GM12878 (cell line): ENCODE measurements at regions not wholly inside any gene's neighbourhood (a gene's known extent, or its start where the extent isn't known, plus 50 kb on each side); places are given as distances from the start of the nearest gene placed in this dataset.

Source experiments
- ATAC-seq: fragments of 200-7000 bp; cut with Tn5 transposase; 3 replicates; pipeline ENCODE4 v1.9.1; 2020; ENCODE audit warnings: mild to moderate bottlenecking, moderate library complexity
- BruUV-seq: library from RNA; stranded (reverse); fragments of 400-500 nt; replicated peaks from 2 replicates; lab custom pipeline; 2021; lab: Mats Ljungman, UMichigan
- CTCF ChIA-PET: fragments of 300-600 bp; sonication (Branson Sonifier 250); formaldehyde crosslinking; extraction: SDS; loops from one replicate; lab custom pipeline; 2021; ENCODE audit warnings: inconsistent platforms; lab: Yijun Ruan, JAX
- POLR2A ChIA-PET: fragments of 350-600 bp; formaldehyde crosslinking; extraction: SDS; loops from one replicate; lab custom pipeline; 2021; ENCODE audit warnings: inconsistent platforms; lab: Charles Lee
- RAD21 ChIA-PET: fragments of 300-600 bp; sonication (Branson Sonifier 250); formaldehyde crosslinking; loops from one replicate; lab custom pipeline; 2023; ENCODE audit warnings: antibody characterized with exemption; ENCODE audit not compliant: unreplicated experiment; lab: Charles Lee
- SMC1A ChIA-PET: fragments of 300-600 bp; sonication (Branson Sonifier 250); formaldehyde crosslinking; loops from one replicate; lab custom pipeline; 2023; ENCODE audit not compliant: unreplicated experiment, uncharacterized antibody; lab: Charles Lee
- DNase-seq: peaks from one replicate; pipeline ENCODE4 v3.0.0-alpha.2; 2011; ENCODE audit warnings: low read depth, low spot score
- FAIRE-seq: peaks from 3 replicates; lab custom pipeline; 2011; peaks lifted over from hg19 to GRCh38; lab: Jason Lieb, UNC
- H2AFZ ChIP-seq: 2 replicates; pipeline ENCODE4 v1.6.0; 2011; ENCODE audit warnings: low read depth, low read length, control low read depth; ENCODE audit not compliant: control insufficient read depth
- H3K27ac ChIP-seq: 2 replicates; pipeline ENCODE4 v1.5.1; 2011; ENCODE audit warnings: control low read depth; ENCODE audit not compliant: control insufficient read depth, insufficient read depth
- H3K27me3 ChIP-seq, 2 experiments: replicated peaks in 1 of 2; 2 replicates each; pipeline versions ENCODE4 v1.6.0 to v1.6.1; 2011; ENCODE audit warnings: low read length in 1 of 2; ENCODE audit not compliant: control insufficient read depth in 2 of 2, insufficient read depth in 2 of 2
- H3K36me3 ChIP-seq, 2 experiments: 2 replicates each; pipeline ENCODE4 v1.5.1; 2011; ENCODE audit warnings: low read length in 1 of 2; ENCODE audit not compliant: control insufficient read depth in 2 of 2, insufficient read depth in 2 of 2
- H3K4me1 ChIP-seq: 2 replicates; pipeline ENCODE4 v1.6.1; 2011; ENCODE audit warnings: mild to moderate bottlenecking, low read length, moderate library complexity, mixed read lengths; ENCODE audit not compliant: control insufficient read depth, insufficient read depth
- H3K4me2 ChIP-seq: 2 replicates; pipeline ENCODE4 v1.6.0; 2011; ENCODE audit warnings: control low read depth; ENCODE audit not compliant: control insufficient read depth, insufficient read depth
- H3K4me3 ChIP-seq: fragments of 200-600 bp; sonication (generic); 2 replicates; pipeline ENCODE4 v1.5.1; 2016
- H3K79me2 ChIP-seq: 2 replicates; pipeline ENCODE4 v1.6.0; 2011; ENCODE audit warnings: low read length; ENCODE audit not compliant: control insufficient read depth, insufficient read depth
- H3K9ac ChIP-seq: 2 replicates; pipeline ENCODE4 v1.8.0; 2011; ENCODE audit warnings: low read length, control low read depth, mixed read lengths; ENCODE audit not compliant: control insufficient read depth, insufficient read depth
- H3K9me3 ChIP-seq: replicated peaks from 3 replicates; pipeline ENCODE4 v1.5.1; 2011; ENCODE audit warnings: mild to moderate bottlenecking, low read length; ENCODE audit not compliant: control insufficient read depth, insufficient read depth
- H4K20me1 ChIP-seq: 2 replicates; pipeline ENCODE4 v1.6.0; 2011; ENCODE audit not compliant: control insufficient read depth, insufficient read depth
- CREB1 ChIP-seq: IDR thresholded peaks from 2 replicates; pipeline ENCODE4 v1.6.1; 2012; ENCODE audit warnings: low read depth, mild to moderate bottlenecking, inconsistent platforms
- DPF2 ChIP-seq: fragments of 450-650 bp; IDR thresholded peaks from 2 replicates; pipeline ENCODE4 v1.6.1; 2017; ENCODE audit warnings: mild to moderate bottlenecking
- GABPA ChIP-seq: IDR thresholded peaks from 2 replicates; pipeline ENCODE4 v1.6.1; 2014; ENCODE audit warnings: antibody characterized with exemption, low read depth, mild to moderate bottlenecking, inconsistent platforms
- JUND ChIP-seq: IDR thresholded peaks from 2 replicates; pipeline ENCODE4 v1.6.1; 2012; ENCODE audit warnings: low read depth, mild to moderate bottlenecking, low read length, improper control_type of control experiment, moderate library complexity
- NR2F1 ChIP-seq: fragments of 450-650 bp; conservative IDR thresholded peaks from 2 replicates; pipeline ENCODE4 v1.6.1; 2017; ENCODE audit warnings: mild to moderate bottlenecking
- POLR2AphosphoS5 ChIP-seq: IDR thresholded peaks from 2 replicates; pipeline ENCODE4 v1.6.1; 2011; ENCODE audit warnings: mild to moderate bottlenecking, low read length, inconsistent platforms
- RB1 ChIP-seq: fragments of 450-650 bp; formaldehyde crosslinking; IDR thresholded peaks from 2 replicates; pipeline ENCODE4 v1.6.1; 2017; ENCODE audit warnings: mild to moderate bottlenecking, borderline replicate concordance
- SRF ChIP-seq, 2 experiments: IDR thresholded peaks; 2 replicates each; pipeline ENCODE4 v1.6.1; 2011; ENCODE audit warnings: low read depth in 2 of 2, low read length in 2 of 2, mild to moderate bottlenecking in 1 of 2, moderate library complexity in 1 of 2
- ZBED1 ChIP-seq: IDR thresholded peaks from 2 replicates; pipeline ENCODE4 v1.6.1; 2016; ENCODE audit warnings: borderline replicate concordance
- WGBS: methylation state at CpG from one replicate; pipeline ENCODE4 v1.1.6; 2016; ENCODE audit warnings: low lambda C conversion rate; ENCODE audit not compliant: insufficient replicate concordance, insufficient coverage; ENCODE audit errors: missing lambda C conversion rate; 5-methylcytosine and 5-hydroxymethylcytosine counted together
- in situ Hi-C: fragments of 300-500 bp; cut with MboI; formaldehyde crosslinking; loops from 9 replicates; pipeline ENCODE4 v1.14.3; 2018; ENCODE audit warnings: mixed read lengths
- intact Hi-C: fragments of 100-400 bp; cut with micrococcal nuclease; formaldehyde crosslinking; loops from one replicate; pipeline ENCODE4 v1.14.2; 2022; ENCODE audit not compliant: unreplicated experiment
- TF ChIP-seq, protein P1 (sequence below): fragments of 450-650 bp; IDR thresholded peaks from 2 replicates; pipeline ENCODE4 v1.6.1; 2017; ENCODE audit warnings: borderline replicate concordance
- TF ChIP-seq, protein P2 (sequence below): fragments of 450-650 bp; IDR thresholded peaks from 2 replicates; pipeline ENCODE4 v1.6.1; 2017; ENCODE audit warnings: mild to moderate bottlenecking, low read depth, inconsistent platforms; ENCODE audit not compliant: poor library complexity, severe bottlenecking
- TF ChIP-seq, protein P3 (sequence below): IDR thresholded peaks from 2 replicates; pipeline ENCODE4 v1.6.1; 2011; ENCODE audit warnings: low read depth, mild to moderate bottlenecking, low read length, moderate library complexity, borderline replicate concordance; ENCODE audit errors: extremely low read depth
- TF ChIP-seq, protein P4 (sequence below): fragments of 450-650 bp; conservative IDR thresholded peaks from 2 replicates; pipeline ENCODE4 v1.6.1; 2017; ENCODE audit warnings: mild to moderate bottlenecking, moderate library complexity

DNA sequence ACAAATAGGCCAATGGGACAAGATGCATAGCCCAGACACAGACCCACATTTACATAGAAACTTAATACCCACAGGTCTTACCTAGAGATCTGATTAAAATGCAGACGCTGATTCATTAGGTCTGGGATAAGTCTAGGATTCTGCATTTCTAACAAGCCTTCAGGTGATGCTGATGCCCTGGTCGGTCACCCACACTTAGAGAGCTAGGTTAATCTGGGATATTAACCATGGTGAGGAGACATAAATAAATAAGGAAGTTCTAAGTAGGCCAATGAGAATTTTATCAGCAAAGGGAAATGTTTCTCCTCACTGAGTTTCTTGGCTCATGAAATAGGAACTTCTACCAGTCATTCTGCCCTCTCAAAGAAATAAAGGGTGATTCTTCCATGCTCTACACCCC is 120.1 kb downstream of the BMP4 start:
- TF ChIP-seq RB1 (no peak), SRF (IDR thresholded peaks at IDR 0.05; ENCODE audit: low read depth in 2 of 2, low read length in 2 of 2) (no peak)
- TF ChIP-seq, protein P1, sequence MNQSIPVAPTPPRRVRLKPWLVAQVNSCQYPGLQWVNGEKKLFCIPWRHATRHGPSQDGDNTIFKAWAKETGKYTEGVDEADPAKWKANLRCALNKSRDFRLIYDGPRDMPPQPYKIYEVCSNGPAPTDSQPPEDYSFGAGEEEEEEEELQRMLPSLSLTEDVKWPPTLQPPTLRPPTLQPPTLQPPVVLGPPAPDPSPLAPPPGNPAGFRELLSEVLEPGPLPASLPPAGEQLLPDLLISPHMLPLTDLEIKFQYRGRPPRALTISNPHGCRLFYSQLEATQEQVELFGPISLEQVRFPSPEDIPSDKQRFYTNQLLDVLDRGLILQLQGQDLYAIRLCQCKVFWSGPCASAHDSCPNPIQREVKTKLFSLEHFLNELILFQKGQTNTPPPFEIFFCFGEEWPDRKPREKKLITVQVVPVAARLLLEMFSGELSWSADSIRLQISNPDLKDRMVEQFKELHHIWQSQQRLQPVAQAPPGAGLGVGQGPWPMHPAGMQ, result no peak
- Histone ChIP-seq H4K20me1 (no peaks in the 10 kb centered on the region), H3K79me2 (no peaks in the 10 kb centered on the region), H3K4me2 (no peak overlapping the region), H3K9ac (no peak overlapping the region), H3K4me3 (no peak overlapping the region), H3K27me3 (no peaks in the 10 kb centered on the region), H3K9me3 (no peaks in the 10 kb centered on the region; the same call in 2 of the 3 replicates), H3K27ac (no peak overlapping the region), H2AFZ (no peak overlapping the region), H3K4me1 (no peaks in the 10 kb centered on the region), H3K36me3 (no peaks in the 10 kb centered on the region)
- RAD21 ChIA-PET, result no interaction called here
- BruUV-seq, result no TSS peak
- intact Hi-C loops (no loop called here), in situ Hi-C loops (no loop called here)
- CTCF ChIA-PET, result no interaction called here
- SMC1A ChIA-PET, result no interaction called here
- 47% methylated on average over 2 of the region's 2 CpGs for WGBS
- POLR2A ChIA-PET, result no interaction called here
- no peak for ATAC-seq
- no peak for FAIRE-seq
- no peak for DNase-seq

DNA sequence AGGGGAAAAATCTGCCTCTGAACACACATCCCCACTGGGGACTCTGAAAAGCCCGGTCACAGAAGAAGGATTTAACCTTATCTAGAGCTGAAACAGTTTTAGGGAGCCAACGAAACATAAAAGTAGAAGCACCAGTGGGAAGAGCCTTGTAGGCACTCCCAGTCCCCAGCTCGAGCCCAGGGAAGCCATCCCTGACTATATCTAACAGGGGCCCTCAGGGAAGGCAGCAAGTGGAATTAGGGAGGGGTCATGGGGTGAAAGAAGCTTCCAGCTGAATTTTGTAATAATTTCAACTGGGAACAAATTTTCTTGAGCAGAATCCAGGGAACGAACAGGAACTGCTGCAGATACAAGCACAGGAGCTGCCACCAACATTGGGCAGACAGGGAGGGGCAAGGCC is 127.8 kb downstream of the BMP4 start:
- 10% methylated on average over 4 of the region's 4 CpGs for WGBS
- no peak overlapping the region for H3K4me2 ChIP-seq
- no peak for TF ChIP-seq POLR2AphosphoS5
- TF ChIP-seq GABPA, result no peak
- TF ChIP-seq ZBED1, result no peak
- no peak for TF ChIP-seq CREB1
- no peak for TF ChIP-seq NR2F1
- TF ChIP-seq, protein P2, sequence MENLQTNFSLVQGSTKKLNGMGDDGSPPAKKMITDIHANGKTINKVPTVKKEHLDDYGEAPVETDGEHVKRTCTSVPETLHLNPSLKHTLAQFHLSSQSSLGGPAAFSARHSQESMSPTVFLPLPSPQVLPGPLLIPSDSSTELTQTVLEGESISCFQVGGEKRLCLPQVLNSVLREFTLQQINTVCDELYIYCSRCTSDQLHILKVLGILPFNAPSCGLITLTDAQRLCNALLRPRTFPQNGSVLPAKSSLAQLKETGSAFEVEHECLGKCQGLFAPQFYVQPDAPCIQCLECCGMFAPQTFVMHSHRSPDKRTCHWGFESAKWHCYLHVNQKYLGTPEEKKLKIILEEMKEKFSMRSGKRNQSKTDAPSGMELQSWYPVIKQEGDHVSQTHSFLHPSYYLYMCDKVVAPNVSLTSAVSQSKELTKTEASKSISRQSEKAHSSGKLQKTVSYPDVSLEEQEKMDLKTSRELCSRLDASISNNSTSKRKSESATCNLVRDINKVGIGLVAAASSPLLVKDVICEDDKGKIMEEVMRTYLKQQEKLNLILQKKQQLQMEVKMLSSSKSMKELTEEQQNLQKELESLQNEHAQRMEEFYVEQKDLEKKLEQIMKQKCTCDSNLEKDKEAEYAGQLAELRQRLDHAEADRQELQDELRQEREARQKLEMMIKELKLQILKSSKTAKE, result no peak
- TF ChIP-seq, protein P3, sequence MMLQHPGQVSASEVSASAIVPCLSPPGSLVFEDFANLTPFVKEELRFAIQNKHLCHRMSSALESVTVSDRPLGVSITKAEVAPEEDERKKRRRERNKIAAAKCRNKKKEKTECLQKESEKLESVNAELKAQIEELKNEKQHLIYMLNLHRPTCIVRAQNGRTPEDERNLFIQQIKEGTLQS, result no peak
- no peak for TF ChIP-seq DPF2
- no peak for TF ChIP-seq JUND
- TF ChIP-seq, protein P4, sequence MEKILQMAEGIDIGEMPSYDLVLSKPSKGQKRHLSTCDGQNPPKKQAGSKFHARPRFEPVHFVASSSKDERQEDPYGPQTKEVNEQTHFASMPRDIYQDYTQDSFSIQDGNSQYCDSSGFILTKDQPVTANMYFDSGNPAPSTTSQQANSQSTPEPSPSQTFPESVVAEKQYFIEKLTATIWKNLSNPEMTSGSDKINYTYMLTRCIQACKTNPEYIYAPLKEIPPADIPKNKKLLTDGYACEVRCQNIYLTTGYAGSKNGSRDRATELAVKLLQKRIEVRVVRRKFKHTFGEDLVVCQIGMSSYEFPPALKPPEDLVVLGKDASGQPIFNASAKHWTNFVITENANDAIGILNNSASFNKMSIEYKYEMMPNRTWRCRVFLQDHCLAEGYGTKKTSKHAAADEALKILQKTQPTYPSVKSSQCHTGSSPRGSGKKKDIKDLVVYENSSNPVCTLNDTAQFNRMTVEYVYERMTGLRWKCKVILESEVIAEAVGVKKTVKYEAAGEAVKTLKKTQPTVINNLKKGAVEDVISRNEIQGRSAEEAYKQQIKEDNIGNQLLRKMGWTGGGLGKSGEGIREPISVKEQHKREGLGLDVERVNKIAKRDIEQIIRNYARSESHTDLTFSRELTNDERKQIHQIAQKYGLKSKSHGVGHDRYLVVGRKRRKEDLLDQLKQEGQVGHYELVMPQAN, result no peak

More for the DNA sequence above, 127.8 kb downstream of the BMP4 start:
- H3K4me3 ChIP-seq, result no peak overlapping the region
- H3K9ac ChIP-seq, result no peak overlapping the region
- intact Hi-C loops (no loop called here), in situ Hi-C loops (no loop called here)
- ChIA-PET RAD21 (no interaction called here), SMC1A (no interaction called here), CTCF (interaction anchor here (1.3 kb wide), 1 partner anchor 21 kb away, joined by 3 read pairs; no protein-coding TSS in a partner anchor), POLR2A (no interaction called here)
- no peaks in the 10 kb centered on the region for H3K79me2 ChIP-seq
- no peak for DNase-seq
- H3K36me3 ChIP-seq, result no peaks in the 10 kb centered on the region
- no peak for ATAC-seq
- no TSS peak for BruUV-seq
- no peaks in the 10 kb centered on the region for H4K20me1 ChIP-seq
- FAIRE-seq, result no peak
- no peak overlapping the region for H3K27ac ChIP-seq
- H3K27me3 ChIP-seq, result no peaks in the 10 kb centered on the region
- H3K9me3 ChIP-seq, result no peaks in the 10 kb centered on the region
- no peak overlapping the region for H2AFZ ChIP-seq
- H3K4me1 ChIP-seq, result no peaks in the 10 kb centered on the region
